DOHH2 (cell line): ENCODE measurements at regions not wholly inside any gene's neighbourhood (a gene's known extent, or its start where the extent isn't known, plus 50 kb on each side); places are given as distances from the start of the nearest gene placed in this dataset.

ENCODE experiments used
- CTCF ChIP-seq: fragments of 200-600 bp; sonication (generic); IDR thresholded peaks from one replicate; pipeline ENCODE4 v1.5.1; 2014; ENCODE audit warnings: antibody characterized with exemption, mild to moderate bottlenecking, low read depth, low read length; ENCODE audit not compliant: poor library complexity, severe bottlenecking
- EZH2phosphoT487 ChIP-seq: fragments of 200-600 bp; sonication (generic); IDR thresholded peaks from 2 replicates; pipeline ENCODE4 v1.6.1; 2017; ENCODE audit warnings: borderline replicate concordance, mild to moderate bottlenecking, antibody characterized with exemption, low read length, moderate library complexity, mixed read lengths

GRCh38 chr2:164388511-164388910, 232.8 kb downstream of the GRB14 start:
- TF ChIP-seq CTCF (no peak), EZH2phosphoT487 (no peak)
